Panc1 (cell line): ENCODE measurements at regions not wholly inside any gene's neighbourhood (a gene's known extent, or its start where the extent isn't known, plus 50 kb on each side); places are given as distances from the start of the nearest gene placed in this dataset.

Experiments
- POLR2AphosphoS5 ChIP-seq: IDR thresholded peaks from 2 replicates; pipeline ENCODE4 v1.6.1; 2012; ENCODE audit warnings: mild to moderate bottlenecking, low read depth, low read length, moderate library complexity
- SIN3A ChIP-seq: IDR thresholded peaks from 2 replicates; pipeline ENCODE4 v1.6.1; 2012; ENCODE audit warnings: low read depth, mild to moderate bottlenecking, low read length, moderate library complexity, borderline replicate concordance; ENCODE audit not compliant: insufficient read depth
- TCF7L2 ChIP-seq: IDR thresholded peaks from 2 replicates; pipeline ENCODE4 v1.6.1; 2011; ENCODE audit warnings: mild to moderate bottlenecking, low read depth, low read length, inconsistent platforms
- TF ChIP-seq, protein P1 (sequence below): fragments of 450-650 bp; IDR thresholded peaks from 2 replicates; pipeline ENCODE4 v1.5.1; 2017; ENCODE audit warnings: mild to moderate bottlenecking
- TF ChIP-seq, protein P2 (sequence below), 2 experiments: IDR thresholded peaks; 2 replicates each; pipeline ENCODE4 v1.6.1; 2011 to 2012; ENCODE audit warnings: low read depth in 2 of 2, control low read depth in 1 of 2, low read length in 1 of 2, mild to moderate bottlenecking in 1 of 2, moderate library complexity in 1 of 2; ENCODE audit not compliant: insufficient read depth in 1 of 2

DNA sequence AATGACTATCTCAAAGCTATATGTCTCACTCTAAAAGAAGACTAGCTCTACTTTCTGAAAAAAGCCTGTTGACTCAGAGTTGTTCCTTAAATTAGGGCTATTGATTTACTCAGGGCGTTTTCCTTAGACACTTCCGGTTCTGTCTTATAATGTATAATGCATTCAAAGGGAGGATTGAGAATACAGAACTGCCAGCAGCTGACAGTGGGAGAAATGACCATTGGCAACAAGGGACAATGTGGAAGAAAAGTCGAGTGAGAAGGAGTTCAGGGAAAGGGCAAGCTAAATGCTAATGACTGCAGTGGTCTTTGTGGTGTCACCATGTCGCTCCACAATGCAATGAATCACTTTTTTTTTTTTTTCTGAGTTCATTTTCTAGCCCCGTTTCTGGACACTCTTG, 65.7 kb upstream of the ANKH start:
- TF ChIP-seq, protein P1, sequence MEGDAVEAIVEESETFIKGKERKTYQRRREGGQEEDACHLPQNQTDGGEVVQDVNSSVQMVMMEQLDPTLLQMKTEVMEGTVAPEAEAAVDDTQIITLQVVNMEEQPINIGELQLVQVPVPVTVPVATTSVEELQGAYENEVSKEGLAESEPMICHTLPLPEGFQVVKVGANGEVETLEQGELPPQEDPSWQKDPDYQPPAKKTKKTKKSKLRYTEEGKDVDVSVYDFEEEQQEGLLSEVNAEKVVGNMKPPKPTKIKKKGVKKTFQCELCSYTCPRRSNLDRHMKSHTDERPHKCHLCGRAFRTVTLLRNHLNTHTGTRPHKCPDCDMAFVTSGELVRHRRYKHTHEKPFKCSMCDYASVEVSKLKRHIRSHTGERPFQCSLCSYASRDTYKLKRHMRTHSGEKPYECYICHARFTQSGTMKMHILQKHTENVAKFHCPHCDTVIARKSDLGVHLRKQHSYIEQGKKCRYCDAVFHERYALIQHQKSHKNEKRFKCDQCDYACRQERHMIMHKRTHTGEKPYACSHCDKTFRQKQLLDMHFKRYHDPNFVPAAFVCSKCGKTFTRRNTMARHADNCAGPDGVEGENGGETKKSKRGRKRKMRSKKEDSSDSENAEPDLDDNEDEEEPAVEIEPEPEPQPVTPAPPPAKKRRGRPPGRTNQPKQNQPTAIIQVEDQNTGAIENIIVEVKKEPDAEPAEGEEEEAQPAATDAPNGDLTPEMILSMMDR: no peak
- TF ChIP-seq POLR2AphosphoS5: no peak
- no peak for TF ChIP-seq SIN3A
- TF ChIP-seq, protein P2, sequence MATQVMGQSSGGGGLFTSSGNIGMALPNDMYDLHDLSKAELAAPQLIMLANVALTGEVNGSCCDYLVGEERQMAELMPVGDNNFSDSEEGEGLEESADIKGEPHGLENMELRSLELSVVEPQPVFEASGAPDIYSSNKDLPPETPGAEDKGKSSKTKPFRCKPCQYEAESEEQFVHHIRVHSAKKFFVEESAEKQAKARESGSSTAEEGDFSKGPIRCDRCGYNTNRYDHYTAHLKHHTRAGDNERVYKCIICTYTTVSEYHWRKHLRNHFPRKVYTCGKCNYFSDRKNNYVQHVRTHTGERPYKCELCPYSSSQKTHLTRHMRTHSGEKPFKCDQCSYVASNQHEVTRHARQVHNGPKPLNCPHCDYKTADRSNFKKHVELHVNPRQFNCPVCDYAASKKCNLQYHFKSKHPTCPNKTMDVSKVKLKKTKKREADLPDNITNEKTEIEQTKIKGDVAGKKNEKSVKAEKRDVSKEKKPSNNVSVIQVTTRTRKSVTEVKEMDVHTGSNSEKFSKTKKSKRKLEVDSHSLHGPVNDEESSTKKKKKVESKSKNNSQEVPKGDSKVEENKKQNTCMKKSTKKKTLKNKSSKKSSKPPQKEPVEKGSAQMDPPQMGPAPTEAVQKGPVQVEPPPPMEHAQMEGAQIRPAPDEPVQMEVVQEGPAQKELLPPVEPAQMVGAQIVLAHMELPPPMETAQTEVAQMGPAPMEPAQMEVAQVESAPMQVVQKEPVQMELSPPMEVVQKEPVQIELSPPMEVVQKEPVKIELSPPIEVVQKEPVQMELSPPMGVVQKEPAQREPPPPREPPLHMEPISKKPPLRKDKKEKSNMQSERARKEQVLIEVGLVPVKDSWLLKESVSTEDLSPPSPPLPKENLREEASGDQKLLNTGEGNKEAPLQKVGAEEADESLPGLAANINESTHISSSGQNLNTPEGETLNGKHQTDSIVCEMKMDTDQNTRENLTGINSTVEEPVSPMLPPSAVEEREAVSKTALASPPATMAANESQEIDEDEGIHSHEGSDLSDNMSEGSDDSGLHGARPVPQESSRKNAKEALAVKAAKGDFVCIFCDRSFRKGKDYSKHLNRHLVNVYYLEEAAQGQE (IDR thresholded peaks at IDR 0.05; ENCODE audit: insufficient read depth in 1 of 2, low read depth in 2 of 2, low read length in 1 of 2): no peak
- no peak for TF ChIP-seq TCF7L2
